HepG2 (cell line): ENCODE measurements at regions not wholly inside any gene's neighbourhood (a gene's known extent, or its start where the extent isn't known, plus 50 kb on each side); places are given as distances from the start of the nearest gene placed in this dataset.

Experiments used
- ATAC-seq: fragments of 200-7000 bp; cut with Tn5 transposase; 3 replicates; pipeline ENCODE4 v1.9.1; 2020; ENCODE audit warnings: mild to moderate bottlenecking, moderate library complexity
- BruUV-seq: library from RNA; stranded (reverse); fragments of 400-500 nt; replicated peaks from 2 replicates; lab custom pipeline; 2021; lab: Mats Ljungman, UMichigan
- CTCF ChIA-PET: fragments of 300-600 bp; formaldehyde crosslinking; extraction: SDS; loops from one replicate; lab custom pipeline; 2021; ENCODE audit warnings: low total read pairs, inconsistent platforms, low intra/inter-chr PET ratio; lab: Yijun Ruan, JAX
- POLR2A ChIA-PET: fragments of 350-600 bp; sonication (Branson Sonifier 250); formaldehyde crosslinking; loops from one replicate; lab custom pipeline; 2020; ENCODE audit warnings: antibody characterized with exemption, inconsistent platforms; lab: Yijun Ruan, JAX
- DNase-seq: peaks from one replicate; pipeline ENCODE4 v3.0.0-alpha.2; 2015; ENCODE audit warnings: low spot score
- FAIRE-seq: peaks from 3 replicates; lab custom pipeline; 2011; peaks lifted over from hg19 to GRCh38; lab: Jason Lieb, UNC
- H2AFZ ChIP-seq: one replicate; pipeline ENCODE4 v1.6.1; 2011; ENCODE audit warnings: low read length, inconsistent platforms
- H3K27ac ChIP-seq: fragments of 300-600 bp; 3 replicates; pipeline ENCODE4 v1.8.0; 2011; ENCODE audit warnings: mixed run types, mild to moderate bottlenecking, mixed read lengths, low read length, inconsistent platforms; ENCODE audit not compliant: insufficient read depth; ENCODE audit errors: extremely low read length
- H3K27me3 ChIP-seq, 2 experiments: fragments of 200-600 bp in 1 of 2; 2 replicates in 1 of 2; 3 replicates in 1 of 2; pipeline versions ENCODE4 v1.6.0 to v1.8.0; 2011; ENCODE audit warnings: low read length in 2 of 2, mild to moderate bottlenecking in 2 of 2, moderate library complexity in 2 of 2, inconsistent platforms in 1 of 2; ENCODE audit not compliant: insufficient read depth in 2 of 2, control insufficient read depth in 1 of 2
- H3K36me3 ChIP-seq, 2 experiments: fragments of 200-600 bp in 1 of 2; replicated peaks in 1 of 2; 2 replicates in 1 of 2; 3 replicates in 1 of 2; pipeline versions ENCODE4 v1.5.1 to v1.8.0; 2011; ENCODE audit warnings: low read length in 2 of 2, inconsistent platforms in 1 of 2; ENCODE audit not compliant: insufficient read depth in 2 of 2, control insufficient read depth in 1 of 2
- H3K4me1 ChIP-seq: 2 replicates; pipeline ENCODE4 v1.5.1; 2012; ENCODE audit warnings: low read length, inconsistent platforms; ENCODE audit not compliant: insufficient read depth
- H3K4me2 ChIP-seq: 2 replicates; pipeline ENCODE4 v1.6.0; 2011; ENCODE audit warnings: low read depth, low read length, inconsistent platforms
- H3K4me3 ChIP-seq, 3 experiments: fragments of 200-600 bp in 1 of 3; sonication (generic), shearing (Covaris generic) in 1 of 3; replicated peaks in 1 of 3; 2 replicates each; pipeline ENCODE4 v1.5.1; 2011 to 2016; ENCODE audit warnings: low read length in 3 of 3, inconsistent platforms in 2 of 3, low read depth in 2 of 3, mild to moderate bottlenecking in 2 of 3, control low read depth in 1 of 3, mixed read lengths in 1 of 3; ENCODE audit not compliant: insufficient read depth in 1 of 3
- H3K79me2 ChIP-seq: one replicate; pipeline ENCODE4 v1.6.1; 2011; ENCODE audit warnings: low read length, inconsistent platforms; ENCODE audit not compliant: insufficient read depth
- H3K9ac ChIP-seq: 2 replicates; pipeline ENCODE4 v1.6.0; 2011; ENCODE audit warnings: mild to moderate bottlenecking, low read depth, low read length, inconsistent platforms; ENCODE audit not compliant: insufficient read depth
- H3K9me3 ChIP-seq: 2 replicates; pipeline ENCODE4 v1.5.1; 2012; ENCODE audit warnings: mild to moderate bottlenecking, low read length
- H4K20me1 ChIP-seq: 2 replicates; pipeline ENCODE4 v1.6.0; 2011; ENCODE audit warnings: inconsistent platforms, mild to moderate bottlenecking, low read length, moderate library complexity; ENCODE audit not compliant: insufficient read depth
- LCORL ChIP-seq, 2 experiments: fragments of 450-650 bp in 1 of 2; sonication (generic) in 1 of 2; formaldehyde crosslinking in 1 of 2; IDR thresholded peaks; 2 replicates each; pipeline versions ENCODE4 v1.5.0 to v1.6.1; 2017 to 2020; ENCODE audit warnings: antibody characterized with exemption in 1 of 2, missing genetic modification reagents in 1 of 2
- MTF2 ChIP-seq: sonication (generic); formaldehyde crosslinking; IDR thresholded peaks from 2 replicates; pipeline ENCODE4 v1.5.0; 2020; ENCODE audit warnings: missing genetic modification reagents, borderline replicate concordance
- NR2C2 ChIP-seq: sonication (generic); formaldehyde crosslinking; IDR thresholded peaks from 2 replicates; pipeline ENCODE4 v1.4.0; 2020; ENCODE audit warnings: missing genetic modification reagents, mild to moderate bottlenecking, moderate library complexity, borderline replicate concordance
- PTBP1 ChIP-seq: fragments of 200-400 bp; formaldehyde crosslinking; IDR thresholded peaks from 2 replicates; pipeline ENCODE4 v1.6.1; 2018; ENCODE audit warnings: low read length, low read depth; ENCODE audit not compliant: poor library complexity, severe bottlenecking
- TCF7 ChIP-seq: sonication (generic); IDR thresholded peaks from 2 replicates; pipeline ENCODE4 v1.6.1; 2016; ENCODE audit warnings: antibody characterized with exemption, low read depth
- ZEB1 ChIP-seq: IDR thresholded peaks from 2 replicates; pipeline ENCODE4 v1.6.1; 2012; ENCODE audit warnings: mild to moderate bottlenecking, low read depth, inconsistent platforms; ENCODE audit not compliant: insufficient replicate concordance
- WGBS: methylation state at CpG from one replicate; pipeline ENCODE4 v1.1.6; 2017; ENCODE audit warnings: low lambda C conversion rate; 5-methylcytosine and 5-hydroxymethylcytosine counted together
- in situ Hi-C: cut with HindIII; loops from 2 replicates; pipeline ENCODE4 v1.10.0; 2017; ENCODE audit warnings: low pct_unique_long_range_greater_than_20kb; ENCODE audit not compliant: extremely low pct_ligation_motif_present
- intact Hi-C: fragments of 100-400 bp; cut with micrococcal nuclease; formaldehyde crosslinking; loops from one replicate; pipeline ENCODE4 v1.10.0; 2022; ENCODE audit not compliant: unreplicated experiment

GRCh38 chr14:49044981-49045380, 541.2 kb downstream of the RPS29 start:
- H3K9me3 ChIP-seq, result no peaks in the 10 kb centered on the region
- ChIA-PET POLR2A (no interaction called here), CTCF (no interaction called here)
- H4K20me1 ChIP-seq, result no peaks in the 10 kb centered on the region
- BruUV-seq, result no TSS peak
- FAIRE-seq, result no peak
- H3K9ac ChIP-seq, result no peak overlapping the region
- H3K4me2 ChIP-seq, result no peak overlapping the region
- H3K4me3 ChIP-seq, result no peak overlapping the region
- H3K27me3 ChIP-seq, result no peaks in the 10 kb centered on the region; a peak in 1 of 5 replicates
- no peak overlapping the region for H3K27ac ChIP-seq
- 8% methylated on average over 2 of the region's 2 CpGs for WGBS
- TF ChIP-seq MTF2 (CRISPR knock-in tag), result no peak
- TF ChIP-seq LCORL (IDR thresholded peaks at IDR 0.05), result peak; percentile 69
- no peak for TF ChIP-seq LCORL (CRISPR knock-in tag; IDR thresholded peaks at IDR 0.05)
- no peak overlapping the region for H2AFZ ChIP-seq
- DNase-seq, result no peak
- in situ Hi-C loops (no loop called here), intact Hi-C loops (no loop called here)
- H3K4me1 ChIP-seq, result no peaks in the 10 kb centered on the region
- no peaks in the 10 kb centered on the region for H3K36me3 ChIP-seq
- no peak for ATAC-seq
- H3K79me2 ChIP-seq, result no peaks in the 10 kb centered on the region

GRCh38 chr14:49036984-49037516, 549.1 kb downstream of the RPS29 start:
- no peaks in the 10 kb centered on the region for H3K79me2 ChIP-seq
- CTCF ChIA-PET, result no interaction called here
- no peaks in the 10 kb centered on the region for H3K36me3 ChIP-seq
- H3K27me3 ChIP-seq, result no peaks in the 10 kb centered on the region; a peak in 1 of 5 replicates
- in situ Hi-C loops (no loop called here), intact Hi-C loops (no loop called here)
- no peaks in the 10 kb centered on the region for H4K20me1 ChIP-seq
- H3K9ac ChIP-seq, result no peak overlapping the region
- FAIRE-seq (no peak), DNase-seq (no peak), ATAC-seq (no peak)
- BruUV-seq, result no TSS peak
- no peak overlapping the region for H3K27ac ChIP-seq
- no peak for TF ChIP-seq ZEB1
- no peak for TF ChIP-seq PTBP1
- no peak for TF ChIP-seq TCF7
- TF ChIP-seq NR2C2 (CRISPR knock-in tag), result no peak
- WGBS, result 32% methylated on average over 8 of the region's 8 CpGs
- no peak overlapping the region for H2AFZ ChIP-seq
- no peak overlapping the region for H3K4me2 ChIP-seq
- no peaks in the 10 kb centered on the region for H3K4me1 ChIP-seq
- H3K9me3 ChIP-seq, result no peaks in the 10 kb centered on the region
- H3K4me3 ChIP-seq, result no peak overlapping the region
- POLR2A ChIA-PET, result no interaction called here
